NCI-H1436 treated with DMSO at 0.1 percent for 48 hours (cell line): ENCODE measurements at regions not wholly inside any gene's neighbourhood (a gene's known extent, or its start where the extent isn't known, plus 50 kb on each side); places are given as distances from the start of the nearest gene placed in this dataset.
"Not testable (repeated sequence)": the region's sequence is repeated elsewhere in the genome, so short reads cannot be mapped to it uniquely, and the experiment has no call there.

Experiments
- DNase-seq: peaks from one replicate; lab custom pipeline; 2025; lab: John Stamatoyannopoulos, UW

GRCh38 chr4:124993838-124994237 is 281.3 kb upstream of the ANKRD50 start:
- no peak for DNase-seq

- no peak for DNase-seq
Measured at GRCh38 chr4:124990398-124990797, 277.9 kb upstream of the ANKRD50 start.

DNA sequence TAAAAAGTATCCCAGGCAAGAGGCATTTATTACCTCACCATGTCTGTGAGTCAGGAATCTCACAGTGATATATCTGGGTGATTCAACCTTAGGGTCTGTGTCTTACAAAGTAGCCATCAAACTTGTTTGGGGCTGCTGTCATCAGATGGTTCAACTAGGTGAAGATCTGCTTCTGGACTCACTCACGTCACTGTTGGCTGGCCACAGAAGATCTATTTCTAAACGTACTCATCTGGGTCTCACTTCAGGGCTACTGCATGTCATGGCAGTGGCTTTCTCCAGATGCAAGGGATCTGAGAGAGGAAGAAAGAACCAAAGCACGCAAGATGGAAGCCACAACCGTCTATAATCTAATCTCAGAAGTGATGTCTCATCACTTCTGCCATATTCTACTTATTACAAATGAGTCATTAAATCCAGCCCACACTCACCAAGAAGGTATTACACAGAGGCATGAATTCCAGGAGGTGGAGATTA is 267.8 kb upstream of the ANKRD50 start:
- no peak for DNase-seq

DNA sequence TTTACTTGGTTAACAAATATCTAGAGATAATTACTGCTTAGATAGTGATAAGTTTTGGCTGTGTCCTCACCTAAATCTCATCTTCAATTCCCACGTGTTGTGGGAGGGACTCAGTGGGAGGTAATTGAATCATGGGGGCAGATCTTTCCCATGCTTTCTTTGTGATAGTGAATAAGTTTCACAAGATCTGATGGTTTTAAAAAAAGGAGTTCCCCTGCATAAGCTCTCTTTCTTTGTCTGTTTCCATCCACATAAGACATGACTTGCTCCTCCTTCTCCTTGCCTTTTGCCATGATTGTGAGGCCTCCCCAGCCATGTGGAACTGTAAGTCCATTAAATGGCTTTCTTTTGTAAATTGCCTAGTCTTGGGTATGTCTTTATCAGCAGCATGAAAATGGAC is 266.0 kb upstream of the ANKRD50 start:
- DNase-seq: not testable (repeated sequence)

DNA sequence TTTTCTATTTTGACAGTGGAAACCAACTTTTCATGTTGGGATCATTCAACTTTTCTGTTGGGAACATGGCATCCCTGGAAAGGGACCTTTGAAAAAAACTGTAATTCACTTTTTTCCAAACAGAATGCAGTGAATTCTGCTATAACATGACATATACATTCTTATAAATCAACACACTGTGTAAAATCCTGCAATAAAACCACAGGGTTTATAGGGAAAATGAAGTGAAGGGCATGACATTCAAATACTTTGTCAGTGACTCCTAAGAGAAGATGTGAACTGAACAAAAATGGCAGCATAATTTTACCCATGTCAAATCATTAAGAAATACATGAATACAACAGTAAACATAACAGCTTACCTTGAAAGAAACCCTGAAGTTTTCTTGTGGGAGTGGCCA is 264.5 kb upstream of the ANKRD50 start:
- no peak for DNase-seq

- DNase-seq: no peak
Measured at GRCh38 chr4:124974152-124974551, 261.6 kb upstream of the ANKRD50 start.

DNA sequence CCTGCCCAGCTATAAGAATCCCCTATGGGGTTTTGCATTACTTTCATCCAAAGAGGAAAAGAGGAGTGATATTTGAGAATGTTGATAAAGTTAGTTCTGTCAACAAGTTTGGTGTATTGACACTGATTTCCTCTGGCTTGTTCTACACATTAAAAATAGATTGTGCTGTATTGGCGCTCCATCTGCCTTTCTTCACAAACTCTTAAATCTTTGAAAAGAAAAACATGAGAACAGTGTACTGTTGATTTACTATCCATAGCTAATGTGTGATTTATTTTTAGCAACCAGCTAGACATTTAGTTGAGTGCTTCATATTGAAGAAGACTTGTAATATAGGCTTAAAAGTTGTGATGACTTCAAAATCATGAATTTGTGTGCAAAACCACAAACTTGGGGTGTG is 261.2 kb upstream of the ANKRD50 start:
- no peak for DNase-seq

- DNase-seq: no peak
Measured at GRCh38 chr4:124970011-124970410, 257.5 kb upstream of the ANKRD50 start.

DNA sequence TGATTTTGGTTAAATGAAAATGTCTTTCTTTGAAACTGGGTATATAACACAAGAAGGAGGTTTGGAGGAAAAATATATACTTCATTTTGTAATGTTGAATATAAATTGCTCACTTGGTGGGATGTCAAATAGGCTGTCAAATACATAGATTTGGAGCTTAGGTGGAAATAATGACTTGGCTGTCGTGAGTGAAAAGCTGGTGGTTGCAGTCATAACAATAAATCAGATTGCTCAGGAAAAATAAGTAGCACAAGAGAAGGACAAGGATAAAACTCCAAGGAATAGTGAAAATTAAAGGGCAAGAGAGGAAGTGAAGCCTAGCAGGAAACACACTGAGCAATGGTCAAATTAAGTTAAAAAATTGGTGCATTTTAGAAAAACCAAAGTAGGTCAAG is 253.0 kb upstream of the ANKRD50 start:
- DNase-seq: no peak

GRCh38 chr4:124964852-124965496 is 252.4 kb upstream of the ANKRD50 start:
- DNase-seq: no peak

- no peak for DNase-seq
Measured at GRCh38 chr4:124964251-124964650, 251.7 kb upstream of the ANKRD50 start.

DNA sequence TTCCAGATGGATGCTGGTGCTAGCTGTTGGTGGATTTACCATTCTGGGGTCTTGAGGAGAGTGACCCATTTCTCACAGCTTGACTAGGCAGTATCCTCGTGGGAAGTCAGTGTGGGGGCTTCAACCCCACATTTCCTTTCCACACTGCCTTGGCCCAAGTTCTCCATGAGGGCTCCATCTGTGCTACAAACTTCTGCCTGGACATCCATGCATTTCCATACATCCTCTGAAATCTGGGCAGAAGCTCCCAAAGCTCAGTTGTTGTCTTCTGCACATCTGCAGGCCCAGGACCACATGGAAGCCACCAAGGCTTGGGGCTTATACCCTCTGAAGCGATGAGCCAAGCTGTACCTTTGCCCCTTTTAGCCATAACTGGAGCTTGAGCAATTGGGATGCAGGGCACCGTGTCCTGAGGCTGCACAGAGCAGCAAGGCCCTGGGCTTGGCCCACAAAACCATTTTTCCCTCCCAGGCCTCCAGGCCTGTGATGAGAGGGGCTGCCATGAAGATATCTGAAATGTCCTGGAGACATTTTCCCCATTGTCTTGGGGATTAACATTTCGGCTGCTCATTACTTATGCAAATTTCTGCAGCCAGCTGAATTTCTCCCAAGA is 248.7 kb upstream of the ANKRD50 start:
- DNase-seq: no peak

- DNase-seq: no peak
Measured at GRCh38 chr4:124958847-124959246, 246.3 kb upstream of the ANKRD50 start.

- DNase-seq: no peak
Measured at GRCh38 chr4:124955476-124955875, 242.9 kb upstream of the ANKRD50 start.

- no peak for DNase-seq
Measured at GRCh38 chr4:124954046-124954445, 241.5 kb upstream of the ANKRD50 start.

DNA sequence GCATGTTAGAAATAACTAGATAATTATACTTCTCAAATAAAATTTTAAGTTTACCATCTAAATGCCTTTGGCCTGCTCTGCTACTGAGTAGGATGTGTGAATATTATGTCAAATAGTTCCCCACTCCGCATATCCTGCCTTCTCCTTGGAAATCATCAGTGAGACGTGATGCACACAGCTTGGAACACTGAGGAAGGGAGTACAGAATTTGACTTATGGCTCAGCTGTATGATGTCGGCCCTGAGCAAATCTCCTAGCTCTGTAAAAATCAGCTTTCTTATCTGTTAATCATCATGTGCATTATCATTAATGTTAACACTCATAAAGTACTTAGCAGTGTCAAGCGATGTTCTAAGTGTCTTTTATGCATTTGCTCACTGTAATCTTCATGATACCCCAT is 241.0 kb upstream of the ANKRD50 start:
- DNase-seq: no peak

GRCh38 chr4:124953061-124953460 is 240.5 kb upstream of the ANKRD50 start:
- no peak for DNase-seq

DNA sequence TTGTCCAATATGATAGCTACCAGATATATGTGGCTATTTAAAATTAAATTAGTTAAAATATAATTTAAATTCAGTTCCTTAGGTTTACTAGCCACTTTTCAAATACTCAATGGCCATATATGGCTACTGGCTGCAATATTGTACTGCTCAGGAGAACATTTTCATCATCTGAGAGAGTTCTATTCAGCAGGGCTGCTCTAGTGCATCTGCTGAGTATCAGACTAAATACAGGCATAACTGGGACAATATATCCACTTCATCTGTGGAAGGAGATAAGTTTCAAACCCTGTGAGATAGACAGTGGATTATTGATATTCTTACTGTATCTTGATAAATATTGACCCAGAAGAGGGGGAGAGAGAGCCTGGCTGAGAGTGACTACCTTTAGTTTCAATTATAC is 240.1 kb upstream of the ANKRD50 start:
- DNase-seq: no peak

GRCh38 chr4:124948976-124949597 is 236.6 kb upstream of the ANKRD50 start:
- DNase-seq: no peak

- no peak for DNase-seq
Measured at GRCh38 chr4:124947622-124948265, 235.2 kb upstream of the ANKRD50 start.

DNA sequence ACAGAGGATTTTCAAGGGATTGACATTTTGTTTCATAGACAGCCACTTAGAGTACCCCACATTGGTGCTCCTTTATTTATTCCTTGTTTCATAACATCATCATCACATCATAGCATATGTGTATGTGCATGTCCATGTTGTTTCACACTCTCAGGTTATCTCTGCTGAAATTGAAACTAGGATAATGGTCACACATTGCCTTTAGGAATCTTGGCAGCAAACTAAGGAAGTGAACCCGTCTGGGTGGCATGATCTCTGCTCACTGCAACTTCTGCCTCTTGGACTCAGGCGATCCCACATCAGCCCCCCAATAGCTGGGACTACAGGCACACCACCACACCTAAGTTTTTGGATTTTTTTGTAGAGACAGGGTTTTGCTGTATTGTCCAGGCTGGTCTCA is 234.2 kb upstream of the ANKRD50 start:
- no peak for DNase-seq

GRCh38 chr4:124945422-124945821 is 232.9 kb upstream of the ANKRD50 start:
- no peak for DNase-seq

GRCh38 chr4:124943938-124944337 is 231.4 kb upstream of the ANKRD50 start:
- DNase-seq: no peak
